CD14-positive monocyte (primary cell): ENCODE measurements at regions not wholly inside any gene's neighbourhood (a gene's known extent, or its start where the extent isn't known, plus 50 kb on each side); places are given as distances from the start of the nearest gene placed in this dataset.

ENCODE experiments used
- DNase-seq, 3 donors: peaks; one replicate each; pipeline ENCODE4 v3.0.0-alpha.2; 2011 to 2022
- H2AFZ ChIP-seq: 2 replicates; pipeline ENCODE4 v1.6.0; 2012; ENCODE audit warnings: mild to moderate bottlenecking, low read depth, low read length, inconsistent platforms; ENCODE audit not compliant: insufficient read depth, poor library complexity, severe bottlenecking
- H3K27ac ChIP-seq, 2 donors: 1 replicate in 1 of 2; 2 replicates in 1 of 2; pipeline ENCODE4 v1.5.1; 2012 to 2013; ENCODE audit warnings: low read length in 2 of 2, control low read depth in 1 of 2, inconsistent platforms in 1 of 2, low read depth in 1 of 2, mild to moderate bottlenecking in 1 of 2
- H3K27me3 ChIP-seq, 2 donors: one replicate each; pipeline versions ENCODE4 v1.6.0 to v1.6.1; 2011 to 2013; ENCODE audit warnings: low read length in 2 of 2; ENCODE audit not compliant: control insufficient read depth in 2 of 2, insufficient read depth in 2 of 2
- H3K36me3 ChIP-seq, 2 donors: replicated peaks in 1 of 2; 1 replicate in 1 of 2; 2 replicates in 1 of 2; pipeline versions ENCODE4 v1.5.1 to v1.6.1; 2012 to 2013; ENCODE audit warnings: low read length in 2 of 2, control low read depth in 1 of 2, inconsistent platforms in 1 of 2, mild to moderate bottlenecking in 1 of 2; ENCODE audit not compliant: insufficient read depth in 2 of 2, control insufficient read depth in 1 of 2
- H3K4me1 ChIP-seq, 2 donors: 1 replicate in 1 of 2; 2 replicates in 1 of 2; pipeline versions ENCODE4 v1.5.1 to v1.6.1; 2012 to 2013; ENCODE audit warnings: low read length in 2 of 2, control low read depth in 1 of 2, inconsistent platforms in 1 of 2, mild to moderate bottlenecking in 1 of 2, moderate library complexity in 1 of 2; ENCODE audit not compliant: insufficient read depth in 2 of 2, control insufficient read depth in 1 of 2
- H3K4me2 ChIP-seq: replicated peaks from 2 replicates; pipeline ENCODE3; 2012; ENCODE audit warnings: low read length, moderate library complexity, mild to moderate bottlenecking; ENCODE audit not compliant: poor library complexity, severe bottlenecking; ENCODE audit errors: extremely low read depth
- H3K4me3 ChIP-seq, 3 experiments: fragments of 200-600 bp in 1 of 3; sonication (generic) in 1 of 3; replicated peaks in 1 of 3; 1 replicate in 2 of 3; 2 replicates in 1 of 3; pipeline ENCODE4 v1.5.1; 2011 to 2013; ENCODE audit warnings: low read length in 3 of 3, mild to moderate bottlenecking in 3 of 3, control low read depth in 2 of 3, low read depth in 2 of 3, inconsistent platforms in 1 of 3, moderate library complexity in 1 of 3
- H3K79me2 ChIP-seq: 2 replicates; pipeline ENCODE4 v1.6.0; 2012; ENCODE audit warnings: mild to moderate bottlenecking, control low read depth, inconsistent platforms, low read length, moderate library complexity; ENCODE audit not compliant: insufficient read depth
- H3K9ac ChIP-seq: 2 replicates; pipeline ENCODE4 v1.6.0; 2017; ENCODE audit warnings: low read length, mild to moderate bottlenecking; ENCODE audit not compliant: insufficient read depth, poor library complexity, severe bottlenecking
- H3K9me3 ChIP-seq, 2 donors: replicated peaks in 1 of 2; 1 replicate in 1 of 2; 2 replicates in 1 of 2; pipeline versions ENCODE4 v1.5.1 to v1.6.1; 2012 to 2013; ENCODE audit warnings: low read length in 2 of 2, control low read depth in 1 of 2; ENCODE audit not compliant: control insufficient read depth in 1 of 2, insufficient read depth in 1 of 2
- H4K20me1 ChIP-seq: 2 replicates; pipeline ENCODE4 v1.6.0; 2012; ENCODE audit warnings: mild to moderate bottlenecking, low read length, control low read depth, moderate library complexity; ENCODE audit not compliant: insufficient read depth
- H3K27ac Mint-ChIP-seq, 7 donors: one replicate each; pipeline ENCODE4 v1.8.0; 2020; ENCODE audit warnings: mild to moderate bottlenecking in 7 of 7, mixed read lengths in 7 of 7, moderate library complexity in 6 of 7, inconsistent platforms in 2 of 7
- H3K27me3 Mint-ChIP-seq, 3 donors: one replicate each; pipeline ENCODE4 v1.8.0; 2021 to 2022; ENCODE audit warnings: low read depth in 3 of 3, mild to moderate bottlenecking in 3 of 3, mixed read lengths in 3 of 3, moderate library complexity in 3 of 3, inconsistent platforms in 1 of 3
- H3K36me3 Mint-ChIP-seq, 2 donors: one replicate each; pipeline ENCODE4 v1.8.0; 2020; ENCODE audit warnings: mixed read lengths in 2 of 2, inconsistent platforms in 1 of 2, mild to moderate bottlenecking in 1 of 2
- H3K4me1 Mint-ChIP-seq: one replicate; pipeline ENCODE4 v1.8.0; 2020; ENCODE audit warnings: mild to moderate bottlenecking, mixed read lengths
- H3K4me3 Mint-ChIP-seq, 2 donors: one replicate each; pipeline ENCODE4 v1.8.0; 2020; ENCODE audit warnings: mild to moderate bottlenecking in 2 of 2, mixed read lengths in 2 of 2, moderate library complexity in 1 of 2
- H3K9me3 Mint-ChIP-seq, 7 donors: one replicate each; pipeline ENCODE4 v1.8.0; 2020 to 2022; ENCODE audit warnings: mixed read lengths in 7 of 7, mild to moderate bottlenecking in 6 of 7, moderate library complexity in 6 of 7, inconsistent platforms in 2 of 7
- WGBS: methylation state at CpG from one replicate; pipeline ENCODE4 v1.1.5; 2013; ENCODE audit warnings: missing lambda C conversion rate; ENCODE audit not compliant: insufficient coverage; 5-methylcytosine and 5-hydroxymethylcytosine counted together
- intact Hi-C, 2 donors: fragments of 100-400 bp; cut with micrococcal nuclease; formaldehyde crosslinking; loops; one replicate each; pipeline versions ENCODE4 v1.15.0 to v1.15.1; 2023
- TF ChIP-seq, protein P1 (sequence below): fragments of 200-600 bp; IDR thresholded peaks from one replicate; pipeline ENCODE4 v1.8.0; 2022; ENCODE audit warnings: antibody characterized with exemption, mild to moderate bottlenecking

DNA sequence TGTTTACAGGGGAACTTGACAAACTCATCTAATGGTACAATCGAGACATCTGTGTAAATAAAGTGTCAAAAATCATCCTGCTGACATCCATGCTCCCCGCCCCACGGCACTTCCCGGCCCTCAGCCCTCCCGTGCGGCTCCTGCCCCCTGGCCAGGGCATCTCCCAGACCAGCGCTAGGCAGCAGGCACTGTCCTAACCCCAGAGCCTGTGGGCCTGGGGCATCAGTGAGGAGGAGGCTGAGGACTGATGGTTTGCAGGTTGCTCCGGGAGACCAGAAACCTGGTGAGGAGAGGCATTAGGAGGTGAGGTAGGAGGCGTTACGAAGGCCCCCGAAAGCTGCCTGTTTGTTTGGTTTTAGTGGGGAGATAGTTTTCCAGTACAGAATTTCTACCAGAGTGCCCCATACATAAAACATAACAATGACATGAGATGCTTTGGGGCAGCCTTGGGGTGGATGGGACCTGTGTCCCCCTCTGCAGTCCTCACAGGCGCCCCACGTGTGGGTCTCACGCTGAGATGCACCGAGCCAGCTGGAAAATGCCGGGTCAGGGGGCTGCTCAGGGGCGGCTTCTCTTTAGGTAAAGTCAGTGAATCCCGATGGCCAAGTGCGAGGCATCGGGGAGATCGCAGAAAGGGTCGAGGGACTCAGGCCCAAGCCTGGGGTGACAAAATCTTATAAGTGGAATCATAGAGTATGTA lies 114.2 kb downstream of the RTP5 start:
- Histone ChIP-seq H4K20me1 (no peaks in the 10 kb centered on the region), H3K4me2 (no peak overlapping the region), H3K9me3 (peaks cover 17% of the 10 kb centered on the region in 2 donors), H3K27me3 (no peaks in the 10 kb centered on the region), H3K27ac (no peak overlapping the region), H3K4me3 (no peak overlapping the region), H3K36me3 (no peaks in the 10 kb centered on the region), H3K4me1 (peaks cover 12 to 17% of the 10 kb centered on the region in 2 donors), H3K79me2 (no peaks in the 10 kb centered on the region), H3K9ac (no peak overlapping the region), H2AFZ (no peak overlapping the region)
- Mint-ChIP-seq H3K27me3 (peaks cover 2 to 9% (median 8%) of the 10 kb centered on the region in 3 donors), H3K36me3 (no peaks in the 10 kb centered on the region), H3K27ac (peak overlapping the region in 5 of 7 donors; percentile 14 to 90 (median 83)), H3K4me3 (peak overlapping the region in 1 of 2 donors; percentile 4), H3K9me3 (peaks cover 11 to 23% (median 15%) of the 10 kb centered on the region in 7 donors), H3K4me1 (peaks cover 19% of the 10 kb centered on the region)
- TF ChIP-seq, protein P1, sequence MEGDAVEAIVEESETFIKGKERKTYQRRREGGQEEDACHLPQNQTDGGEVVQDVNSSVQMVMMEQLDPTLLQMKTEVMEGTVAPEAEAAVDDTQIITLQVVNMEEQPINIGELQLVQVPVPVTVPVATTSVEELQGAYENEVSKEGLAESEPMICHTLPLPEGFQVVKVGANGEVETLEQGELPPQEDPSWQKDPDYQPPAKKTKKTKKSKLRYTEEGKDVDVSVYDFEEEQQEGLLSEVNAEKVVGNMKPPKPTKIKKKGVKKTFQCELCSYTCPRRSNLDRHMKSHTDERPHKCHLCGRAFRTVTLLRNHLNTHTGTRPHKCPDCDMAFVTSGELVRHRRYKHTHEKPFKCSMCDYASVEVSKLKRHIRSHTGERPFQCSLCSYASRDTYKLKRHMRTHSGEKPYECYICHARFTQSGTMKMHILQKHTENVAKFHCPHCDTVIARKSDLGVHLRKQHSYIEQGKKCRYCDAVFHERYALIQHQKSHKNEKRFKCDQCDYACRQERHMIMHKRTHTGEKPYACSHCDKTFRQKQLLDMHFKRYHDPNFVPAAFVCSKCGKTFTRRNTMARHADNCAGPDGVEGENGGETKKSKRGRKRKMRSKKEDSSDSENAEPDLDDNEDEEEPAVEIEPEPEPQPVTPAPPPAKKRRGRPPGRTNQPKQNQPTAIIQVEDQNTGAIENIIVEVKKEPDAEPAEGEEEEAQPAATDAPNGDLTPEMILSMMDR, result no peak
- intact Hi-C loops, result no loop called here
- no peak for DNase-seq
- WGBS, result 96% methylated on average over 17 of the region's 22 CpGs

DNA sequence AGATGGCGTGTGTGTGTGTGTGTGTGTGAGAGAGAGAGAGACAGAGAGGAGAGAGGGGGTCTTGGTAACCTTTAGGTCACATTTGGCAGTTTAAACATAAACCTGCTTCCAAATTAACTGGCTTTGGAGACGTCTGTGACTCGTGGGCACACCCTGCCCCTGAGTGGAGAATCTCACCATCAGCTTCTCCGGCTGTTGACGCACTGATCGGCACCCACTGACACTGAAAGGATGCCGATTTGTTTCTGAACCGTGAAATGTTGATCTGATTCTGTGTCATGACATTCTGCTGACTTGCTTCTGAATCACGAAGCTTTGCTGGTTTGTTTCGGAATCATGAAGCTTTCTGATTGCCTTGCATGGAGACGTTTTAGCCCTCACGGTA lies 114.7 kb downstream of the RTP5 start:
- TF ChIP-seq, protein P1, result no peak
- peak overlapping the region; percentile 14 to 90 (median 79) for H3K27ac Mint-ChIP-seq

More for the DNA sequence above, 114.7 kb downstream of the RTP5 start:
- no peak overlapping the region for H3K9ac ChIP-seq
- peak overlapping the region in 1 of 2 donors; percentile 6 for H3K4me3 Mint-ChIP-seq
- intact Hi-C loops, result no loop called here
- WGBS, result 93% methylated on average over 11 of the region's 12 CpGs
- H3K27me3 Mint-ChIP-seq, result peaks cover 2 to 9% (median 8%) of the 10 kb centered on the region in 3 donors
- H3K4me2 ChIP-seq, result no peak overlapping the region
- peaks cover 17% of the 10 kb centered on the region in 2 donors for H3K9me3 ChIP-seq
- DNase-seq, result no peak
- H4K20me1 ChIP-seq, result no peaks in the 10 kb centered on the region
- H3K9me3 Mint-ChIP-seq, result peaks cover 13 to 23% (median 15%) of the 10 kb centered on the region in 7 donors
- H3K36me3 Mint-ChIP-seq, result no peaks in the 10 kb centered on the region
- no peaks in the 10 kb centered on the region for H3K27me3 ChIP-seq
- peaks cover 12 to 17% of the 10 kb centered on the region in 2 donors for H3K4me1 ChIP-seq
- no peaks in the 10 kb centered on the region for H3K79me2 ChIP-seq
- no peak overlapping the region for H3K4me3 ChIP-seq
- no peak overlapping the region for H2AFZ ChIP-seq
- peaks cover 19% of the 10 kb centered on the region for H3K4me1 Mint-ChIP-seq
- no peaks in the 10 kb centered on the region for H3K36me3 ChIP-seq
- peak overlapping the region in 1 of 2 donors; percentile 63 for H3K27ac ChIP-seq
